ENCODE measurements at regions not wholly inside any gene's neighbourhood (a gene's known extent, or its start where the extent isn't known, plus 50 kb on each side); places are given as distances from the start of the nearest gene placed in this dataset.
A peak's percentile ranks its signal among the peaks of the same experiment; 100 is the strongest.
"Not testable (repeated sequence)": the region's sequence is repeated elsewhere in the genome, so short reads cannot be mapped to it uniquely, and the experiment has no call there.

- DNase-seq: no peak
Measured at GRCh38 chr13:109428146-109428545, 358.2 kb downstream of the IRS2 start.

GRCh38 chr13:109427695-109428094 is 358.7 kb downstream of the IRS2 start:
- DNase-seq: no peak

- DNase-seq: no peak
Measured at GRCh38 chr13:109427148-109427547, 359.2 kb downstream of the IRS2 start.

- no peak for DNase-seq
Measured at GRCh38 chr13:109426690-109426990, 359.7 kb downstream of the IRS2 start.

GRCh38 chr13:109425821-109426689 is 360.3 kb downstream of the IRS2 start:
- DNase-seq: no peak

- no peak for DNase-seq
Measured at GRCh38 chr13:109422161-109422560, 364.2 kb downstream of the IRS2 start.

GRCh38 chr13:109419896-109420295 is 366.5 kb downstream of the IRS2 start:
- no peak for DNase-seq

GRCh38 chr13:109418111-109418510 is 368.3 kb downstream of the IRS2 start:
- no peak for DNase-seq

GRCh38 chr13:109416001-109416400 is 370.4 kb downstream of the IRS2 start:
- no peak for DNase-seq

GRCh38 chr13:109415057-109415456 is 371.3 kb downstream of the IRS2 start:
- DNase-seq: no peak

GRCh38 chr13:109412283-109412901 is 374.0 kb downstream of the IRS2 start:
- DNase-seq: peak; percentile 88

- DNase-seq: no peak
Measured at GRCh38 chr13:109410868-109411267, 375.5 kb downstream of the IRS2 start.

GRCh38 chr13:109408591-109409382 is 377.6 kb downstream of the IRS2 start:
- no peak for DNase-seq

- DNase-seq: no peak
Measured at GRCh38 chr13:109406376-109406992, 379.9 kb downstream of the IRS2 start.

- DNase-seq: no peak
Measured at GRCh38 chr13:109403012-109403421, 383.4 kb downstream of the IRS2 start.

- DNase-seq: no peak
Measured at GRCh38 chr13:109401891-109402290, 384.5 kb downstream of the IRS2 start.

GRCh38 chr13:109401307-109401706 is 385.1 kb downstream of the IRS2 start:
- DNase-seq: no peak

GRCh38 chr13:109400624-109401257 is 385.6 kb downstream of the IRS2 start:
- DNase-seq: no peak

GRCh38 chr13:109400209-109400608 is 386.2 kb downstream of the IRS2 start:
- DNase-seq: no peak

GRCh38 chr13:109398071-109398470 is 388.3 kb downstream of the IRS2 start:
- not testable (repeated sequence) for DNase-seq

- DNase-seq: no peak
Measured at GRCh38 chr13:109397285-109397684, 389.1 kb downstream of the IRS2 start.

- no peak for DNase-seq
Measured at GRCh38 chr13:109396266-109396665, 390.1 kb downstream of the IRS2 start.

- DNase-seq: no peak
Measured at GRCh38 chr13:109395014-109395413, 391.4 kb downstream of the IRS2 start.

Data from NCI-H82 (cell line).